HFFc6 (cell line): ENCODE measurements at regions not wholly inside any gene's neighbourhood (a gene's known extent, or its start where the extent isn't known, plus 50 kb on each side); places are given as distances from the start of the nearest gene placed in this dataset.
"Not testable (repeated sequence)": the region's sequence is repeated elsewhere in the genome, so short reads cannot be mapped to it uniquely, and the experiment has no call there.

Experiments used
- DNase-seq: peaks from one replicate; pipeline ENCODE4 v3.0.0-alpha.2; 2018
- H3K27ac Mint-ChIP-seq: 2 replicates; pipeline ENCODE4 v1.8.0; 2020; ENCODE audit warnings: mild to moderate bottlenecking, mixed read lengths
- H3K27me3 Mint-ChIP-seq: 2 replicates; pipeline ENCODE4 v1.8.0; 2021; ENCODE audit warnings: mild to moderate bottlenecking, moderate library complexity, mixed read lengths; ENCODE audit not compliant: insufficient read depth
- H3K36me3 Mint-ChIP-seq: 2 replicates; pipeline ENCODE4 v1.8.0; 2021; ENCODE audit warnings: low read depth, mixed read lengths
- H3K4me1 Mint-ChIP-seq: 2 replicates; pipeline ENCODE4 v1.8.0; 2020; ENCODE audit warnings: low read depth, mixed read lengths
- H3K4me3 Mint-ChIP-seq: 2 replicates; pipeline ENCODE4 v1.8.0; 2020; ENCODE audit warnings: mild to moderate bottlenecking, moderate library complexity, mixed read lengths
- H3K9me3 Mint-ChIP-seq: 2 replicates; pipeline ENCODE4 v1.8.0; 2020; ENCODE audit warnings: mild to moderate bottlenecking, mixed read lengths
- TF ChIP-seq, protein P1 (sequence below): fragments of 200-600 bp; sonication (generic); IDR thresholded peaks from 2 replicates; pipeline ENCODE4 v1.5.0; 2021; ENCODE audit warnings: antibody characterized with exemption, mild to moderate bottlenecking

DNA sequence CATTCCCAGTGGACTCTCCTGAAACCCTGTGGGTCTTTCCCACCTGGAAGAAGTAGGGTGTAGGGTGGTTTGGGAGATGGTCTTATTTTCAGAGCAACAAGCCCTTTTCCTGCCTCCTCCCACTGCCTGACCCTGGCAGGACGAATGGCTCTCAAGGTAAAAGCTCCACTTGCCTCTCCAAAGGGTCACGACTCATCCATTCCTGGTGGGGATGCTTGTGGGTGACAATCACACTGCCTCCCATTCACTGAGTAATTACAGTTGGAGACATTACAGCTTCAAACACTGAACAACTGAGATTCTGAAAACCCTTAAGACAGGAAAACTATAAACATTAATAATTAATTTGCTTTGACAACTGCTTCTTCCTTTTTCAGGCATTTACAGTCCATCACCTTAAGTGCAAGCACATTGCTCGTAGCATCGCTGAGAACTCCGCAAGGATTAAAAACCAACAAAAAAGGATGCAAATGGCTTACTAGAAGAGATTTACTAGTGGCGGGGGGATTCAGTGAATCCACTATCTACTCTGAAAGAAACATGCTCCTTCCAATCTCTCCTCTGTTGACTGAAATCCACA, 199.6 kb upstream of the IRS2 start:
- Mint-ChIP-seq H3K9me3 (no peaks in the 10 kb centered on the region), H3K4me1 (peaks cover 34% of the 10 kb centered on the region), H3K27ac (no peak overlapping the region), H3K4me3 (no peak overlapping the region), H3K36me3 (no peaks in the 10 kb centered on the region), H3K27me3 (no peaks in the 10 kb centered on the region)
- TF ChIP-seq, protein P1, sequence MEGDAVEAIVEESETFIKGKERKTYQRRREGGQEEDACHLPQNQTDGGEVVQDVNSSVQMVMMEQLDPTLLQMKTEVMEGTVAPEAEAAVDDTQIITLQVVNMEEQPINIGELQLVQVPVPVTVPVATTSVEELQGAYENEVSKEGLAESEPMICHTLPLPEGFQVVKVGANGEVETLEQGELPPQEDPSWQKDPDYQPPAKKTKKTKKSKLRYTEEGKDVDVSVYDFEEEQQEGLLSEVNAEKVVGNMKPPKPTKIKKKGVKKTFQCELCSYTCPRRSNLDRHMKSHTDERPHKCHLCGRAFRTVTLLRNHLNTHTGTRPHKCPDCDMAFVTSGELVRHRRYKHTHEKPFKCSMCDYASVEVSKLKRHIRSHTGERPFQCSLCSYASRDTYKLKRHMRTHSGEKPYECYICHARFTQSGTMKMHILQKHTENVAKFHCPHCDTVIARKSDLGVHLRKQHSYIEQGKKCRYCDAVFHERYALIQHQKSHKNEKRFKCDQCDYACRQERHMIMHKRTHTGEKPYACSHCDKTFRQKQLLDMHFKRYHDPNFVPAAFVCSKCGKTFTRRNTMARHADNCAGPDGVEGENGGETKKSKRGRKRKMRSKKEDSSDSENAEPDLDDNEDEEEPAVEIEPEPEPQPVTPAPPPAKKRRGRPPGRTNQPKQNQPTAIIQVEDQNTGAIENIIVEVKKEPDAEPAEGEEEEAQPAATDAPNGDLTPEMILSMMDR: no peak
- no peak for DNase-seq

DNA sequence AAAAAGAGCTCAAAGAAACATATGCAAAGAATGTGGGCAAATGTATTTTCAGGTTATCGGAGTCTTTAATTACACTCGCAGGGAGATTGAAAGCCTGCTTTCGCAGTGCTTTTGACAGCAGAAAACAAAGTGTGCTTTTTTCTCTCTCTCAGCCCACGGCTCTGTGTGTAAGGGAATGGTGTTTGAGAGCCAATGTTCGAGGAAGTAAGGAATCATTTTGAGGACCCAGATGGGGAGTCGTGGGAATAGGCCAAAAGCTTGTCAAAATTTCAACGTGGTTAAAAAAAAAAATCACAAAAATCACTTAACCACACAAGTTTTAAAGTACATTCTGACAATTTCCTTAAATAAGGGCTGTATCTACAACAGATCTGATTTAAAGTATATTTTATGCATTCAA, 197.1 kb upstream of the IRS2 start:
- TF ChIP-seq, protein P1: no peak
- no peaks in the 10 kb centered on the region for H3K9me3 Mint-ChIP-seq
- H3K4me3 Mint-ChIP-seq: no peak overlapping the region
- no peak overlapping the region for H3K27ac Mint-ChIP-seq
- peaks cover 13% of the 10 kb centered on the region for H3K4me1 Mint-ChIP-seq
- DNase-seq: no peak
- 0 out of 2 replicates have a peak, but pooled peaks cover 4% of the 10 kb centered on the region for H3K27me3 Mint-ChIP-seq
- no peaks in the 10 kb centered on the region for H3K36me3 Mint-ChIP-seq

DNA sequence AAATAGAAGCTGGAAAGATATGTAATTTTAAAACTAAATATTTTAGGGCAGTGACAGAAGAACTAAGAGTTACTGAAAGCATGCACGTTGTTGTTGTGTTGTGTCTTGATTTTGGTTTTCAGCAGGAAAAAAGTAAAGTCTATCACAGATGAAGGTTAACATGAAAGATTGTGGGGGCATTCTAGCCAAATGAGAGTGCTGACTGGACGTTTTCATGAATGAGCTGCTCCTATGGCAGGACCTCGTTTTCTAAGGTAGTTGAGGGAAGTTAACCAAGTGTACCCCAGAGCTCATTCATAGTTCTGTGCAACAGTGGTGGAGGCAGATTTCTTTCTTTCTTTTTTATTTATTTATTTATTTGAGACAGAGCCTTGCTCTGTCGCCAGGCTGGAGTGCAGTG, 194.6 kb upstream of the IRS2 start:
- H3K4me3 Mint-ChIP-seq: no peak overlapping the region
- peaks cover 6% of the 10 kb centered on the region; the same call in 1 of the 2 replicates for H3K27me3 Mint-ChIP-seq
- H3K4me1 Mint-ChIP-seq: peaks cover 5% of the 10 kb centered on the region
- no peaks in the 10 kb centered on the region for H3K36me3 Mint-ChIP-seq
- TF ChIP-seq, protein P1: no peak
- DNase-seq: no peak
- H3K9me3 Mint-ChIP-seq: no peaks in the 10 kb centered on the region
- no peak overlapping the region for H3K27ac Mint-ChIP-seq

DNA sequence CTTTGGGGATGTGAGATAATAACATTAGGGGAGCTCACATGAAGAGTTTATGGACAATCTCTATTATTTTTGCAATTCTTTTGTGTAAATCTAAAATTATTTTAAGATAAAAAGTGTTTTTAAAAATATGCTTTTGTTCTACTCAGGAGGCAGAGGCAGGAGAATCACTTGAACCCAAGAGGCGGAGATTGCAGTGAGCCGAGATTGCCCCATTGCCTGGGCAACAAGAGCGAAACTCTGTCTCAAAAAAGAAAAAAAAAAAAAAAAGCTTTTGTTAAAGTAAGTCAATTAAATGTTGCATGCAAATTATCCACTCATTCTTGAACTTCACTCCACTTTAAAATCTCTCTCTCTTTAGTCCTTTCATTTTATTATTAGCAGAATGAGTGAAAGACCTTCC, 193.3 kb upstream of the IRS2 start:
- H3K27ac Mint-ChIP-seq, H3K27me3 Mint-ChIP-seq, H3K9me3 Mint-ChIP-seq, H3K4me3 Mint-ChIP-seq, H3K36me3 Mint-ChIP-seq, DNase-seq, H3K4me1 Mint-ChIP-seq: not testable (repeated sequence)

DNA sequence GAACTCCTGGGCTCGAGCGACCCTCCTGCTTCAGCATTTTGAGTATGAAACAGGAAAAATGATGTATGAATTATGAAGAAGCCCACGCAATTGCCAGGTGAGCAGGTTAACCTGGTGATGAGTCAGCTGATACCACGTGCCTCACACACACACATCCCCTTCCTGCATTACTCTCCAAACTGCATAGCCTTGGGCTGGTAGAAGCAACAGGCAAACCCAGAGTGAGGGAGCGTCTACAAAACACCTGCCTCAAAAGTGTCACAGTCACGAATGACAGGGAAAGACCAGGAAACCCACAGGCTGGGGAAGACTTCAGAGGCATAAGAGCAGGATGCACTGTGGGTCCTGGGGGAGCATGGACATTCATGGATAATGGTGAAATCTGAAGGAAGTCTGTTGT, 192.8 kb upstream of the IRS2 start:
- H3K36me3 Mint-ChIP-seq: no peaks in the 10 kb centered on the region
- no peak for DNase-seq
- H3K4me1 Mint-ChIP-seq: no peaks in the 10 kb centered on the region

DNA sequence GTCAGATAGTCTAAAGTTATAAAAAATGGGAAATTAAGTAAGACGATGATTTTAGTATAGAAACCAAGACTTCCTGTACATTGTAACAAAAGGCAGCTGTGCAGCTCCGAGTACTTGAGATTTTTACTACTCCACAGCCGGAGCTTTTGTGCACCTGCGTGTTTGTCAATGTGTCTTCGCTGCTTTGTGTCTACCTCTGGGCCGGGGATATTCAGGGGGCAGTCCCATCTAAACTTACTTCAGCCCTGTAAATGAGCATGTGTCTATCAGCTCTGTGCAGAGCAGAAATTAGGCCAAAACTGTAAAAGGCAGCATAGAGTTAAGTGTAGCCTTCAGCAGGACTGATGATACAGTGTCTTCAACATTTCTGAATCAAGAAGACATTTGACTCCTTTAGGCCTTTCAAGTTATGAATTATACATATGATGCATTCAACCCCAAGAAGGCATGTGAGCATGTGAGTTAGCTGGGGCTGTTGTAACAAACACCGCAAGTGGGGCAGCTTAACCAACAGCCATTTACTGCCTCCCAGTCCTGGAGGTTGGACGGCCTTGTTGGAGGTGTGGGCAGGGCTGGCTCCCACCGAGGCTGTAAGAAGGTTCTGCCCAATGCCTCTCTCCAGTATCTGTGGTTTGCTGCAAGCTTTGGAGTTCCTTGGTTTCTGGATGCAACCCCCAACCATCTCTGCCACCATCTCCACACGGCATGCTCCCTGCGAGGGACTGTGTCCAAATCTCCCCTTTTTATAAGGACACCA, 191.0 kb upstream of the IRS2 start:
- Mint-ChIP-seq H3K27ac (no peak overlapping the region), H3K27me3 (peaks cover 6% of the 10 kb centered on the region), H3K4me3 (no peak overlapping the region), H3K36me3 (no peaks in the 10 kb centered on the region), H3K9me3 (no peaks in the 10 kb centered on the region), H3K4me1 (no peaks in the 10 kb centered on the region)
- TF ChIP-seq, protein P1: no peak
- no peak for DNase-seq

More for the DNA sequence above, 192.8 kb upstream of the IRS2 start:
- Mint-ChIP-seq H3K27ac (no peak overlapping the region), H3K27me3 (peaks cover 6% of the 10 kb centered on the region; the same call in 1 of the 2 replicates), H3K4me3 (no peak overlapping the region), H3K9me3 (no peaks in the 10 kb centered on the region)
- TF ChIP-seq, protein P1: no peak
